OCI-LY1 (cell line): ENCODE measurements at regions not wholly inside any gene's neighbourhood (a gene's known extent, or its start where the extent isn't known, plus 50 kb on each side); places are given as distances from the start of the nearest gene placed in this dataset.

Source experiments
- H2AFZ ChIP-seq: fragments of 200-600 bp; sonication (generic), shearing (Covaris generic); 2 replicates; pipeline ENCODE4 v1.6.0; 2014; ENCODE audit warnings: antibody characterized with exemption, mild to moderate bottlenecking, low read length
- H3F3A ChIP-seq: fragments of 200-600 bp; sonication (generic), shearing (Covaris generic); 2 replicates; pipeline ENCODE4 v1.6.0; 2014; ENCODE audit warnings: mild to moderate bottlenecking, antibody characterized with exemption, low read length, moderate library complexity; ENCODE audit not compliant: insufficient read depth
- H3K27ac ChIP-seq: fragments of 200-600 bp; sonication (generic); 2 replicates; pipeline ENCODE4 v1.5.1; 2014; ENCODE audit warnings: low read length, mixed run types, mild to moderate bottlenecking, low read depth; ENCODE audit not compliant: poor library complexity, severe bottlenecking
- H3K27me3 ChIP-seq: fragments of 200-600 bp; sonication (generic); 2 replicates; pipeline ENCODE4 v1.6.0; 2014; ENCODE audit warnings: antibody characterized with exemption, mild to moderate bottlenecking, low read length, moderate library complexity; ENCODE audit not compliant: insufficient read depth
- H3K36me3 ChIP-seq: fragments of 200-600 bp; sonication (generic); 2 replicates; pipeline ENCODE4 v1.6.1; 2014; ENCODE audit warnings: mild to moderate bottlenecking, antibody characterized with exemption, low read length, moderate library complexity, mixed read lengths; ENCODE audit not compliant: insufficient read depth
- H3K4me1 ChIP-seq: fragments of 200-600 bp; sonication (generic); 2 replicates; pipeline ENCODE4 v1.5.1; 2014; ENCODE audit warnings: mild to moderate bottlenecking, low read length, moderate library complexity; ENCODE audit not compliant: insufficient read depth, severe bottlenecking
- H3K4me2 ChIP-seq: fragments of 200-600 bp; sonication (generic), shearing (Covaris generic); 2 replicates; pipeline ENCODE4 v1.6.1; 2014; ENCODE audit warnings: low read length
- H3K4me3 ChIP-seq: fragments of 200-600 bp; sonication (generic); 2 replicates; pipeline ENCODE4 v1.5.1; 2014; ENCODE audit warnings: low read length, low read depth, mild to moderate bottlenecking, mixed read lengths; ENCODE audit not compliant: poor library complexity, severe bottlenecking
- H3K79me2 ChIP-seq: fragments of 200-600 bp; shearing (Covaris generic); 2 replicates; pipeline ENCODE4 v1.6.1; 2016; ENCODE audit warnings: mixed run types, low read length, mixed read lengths; ENCODE audit not compliant: insufficient read depth
- H3K9ac ChIP-seq: fragments of 200-600 bp; sonication (generic), shearing (Covaris generic); 2 replicates; pipeline ENCODE4 v1.6.1; 2014; ENCODE audit warnings: mild to moderate bottlenecking, low read length, mixed read lengths
- H3K9me2 ChIP-seq: fragments of 200-600 bp; sonication (generic), shearing (Covaris generic); 2 replicates; pipeline ENCODE4 v1.6.1; 2014; ENCODE audit warnings: low read depth, mild to moderate bottlenecking, low read length, mixed read lengths
- H3K9me3 ChIP-seq: fragments of 200-600 bp; shearing (Covaris generic); 2 replicates; pipeline ENCODE4 v1.6.1; 2014; ENCODE audit warnings: low read length, mixed read lengths
- H4K20me1 ChIP-seq: fragments of 200-600 bp; sonication (generic), shearing (Covaris generic); 2 replicates; pipeline ENCODE4 v1.6.0; 2016; ENCODE audit warnings: mild to moderate bottlenecking, low read length; ENCODE audit not compliant: insufficient read depth
- EZH2 ChIP-seq: fragments of 200-600 bp; sonication (generic), shearing (Covaris generic); IDR thresholded peaks from 2 replicates; pipeline ENCODE4 v1.8.0; 2017; ENCODE audit warnings: borderline replicate concordance, mixed run types, mild to moderate bottlenecking, antibody characterized with exemption, low read length, moderate library complexity, mixed read lengths
- TF ChIP-seq, protein P1 (sequence below): fragments of 200-600 bp; sonication (generic), shearing (Covaris generic); IDR thresholded peaks from 2 replicates; pipeline ENCODE4 v1.5.1; 2017; ENCODE audit warnings: mild to moderate bottlenecking, antibody characterized with exemption, low read length, moderate library complexity, mixed read lengths

DNA sequence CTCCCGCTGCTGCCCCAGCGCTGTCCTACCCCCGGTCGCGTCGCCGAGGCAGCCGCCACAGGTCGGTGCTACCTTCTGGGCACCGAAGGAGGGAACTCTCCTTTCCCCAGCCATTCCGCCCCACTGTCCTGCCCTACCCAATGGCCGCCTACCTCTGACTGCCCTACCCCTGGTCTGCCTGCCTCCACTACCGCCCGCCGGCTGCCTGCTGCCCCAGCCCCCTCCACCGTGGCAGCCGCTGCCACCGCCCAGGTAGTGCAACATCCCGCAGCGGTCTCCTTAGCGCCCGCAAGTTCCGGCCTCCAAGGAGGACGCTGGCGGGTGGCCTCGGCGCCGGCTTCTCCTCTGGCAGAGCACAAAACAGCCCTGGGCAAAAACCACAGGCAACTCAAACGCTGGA is 1303.1 kb downstream of the UQCRFS1 start:
- no peak overlapping the region for H3K4me3 ChIP-seq
- no peak overlapping the region for H3K4me2 ChIP-seq
- H3K4me1 ChIP-seq = no peaks in the 10 kb centered on the region
- no peaks in the 10 kb centered on the region for H3K9me2 ChIP-seq
- TF ChIP-seq, protein P1, sequence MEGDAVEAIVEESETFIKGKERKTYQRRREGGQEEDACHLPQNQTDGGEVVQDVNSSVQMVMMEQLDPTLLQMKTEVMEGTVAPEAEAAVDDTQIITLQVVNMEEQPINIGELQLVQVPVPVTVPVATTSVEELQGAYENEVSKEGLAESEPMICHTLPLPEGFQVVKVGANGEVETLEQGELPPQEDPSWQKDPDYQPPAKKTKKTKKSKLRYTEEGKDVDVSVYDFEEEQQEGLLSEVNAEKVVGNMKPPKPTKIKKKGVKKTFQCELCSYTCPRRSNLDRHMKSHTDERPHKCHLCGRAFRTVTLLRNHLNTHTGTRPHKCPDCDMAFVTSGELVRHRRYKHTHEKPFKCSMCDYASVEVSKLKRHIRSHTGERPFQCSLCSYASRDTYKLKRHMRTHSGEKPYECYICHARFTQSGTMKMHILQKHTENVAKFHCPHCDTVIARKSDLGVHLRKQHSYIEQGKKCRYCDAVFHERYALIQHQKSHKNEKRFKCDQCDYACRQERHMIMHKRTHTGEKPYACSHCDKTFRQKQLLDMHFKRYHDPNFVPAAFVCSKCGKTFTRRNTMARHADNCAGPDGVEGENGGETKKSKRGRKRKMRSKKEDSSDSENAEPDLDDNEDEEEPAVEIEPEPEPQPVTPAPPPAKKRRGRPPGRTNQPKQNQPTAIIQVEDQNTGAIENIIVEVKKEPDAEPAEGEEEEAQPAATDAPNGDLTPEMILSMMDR = no peak
- no peak for TF ChIP-seq EZH2
- no peaks in the 10 kb centered on the region for H3K9me3 ChIP-seq
- no peaks in the 10 kb centered on the region for H3K27me3 ChIP-seq
- H4K20me1 ChIP-seq = no peaks in the 10 kb centered on the region
- no peaks in the 10 kb centered on the region for H3K79me2 ChIP-seq
- no peaks in the 10 kb centered on the region for H3F3A ChIP-seq
- no peak overlapping the region for H2AFZ ChIP-seq
- H3K9ac ChIP-seq = no peak overlapping the region
- H3K36me3 ChIP-seq = no peaks in the 10 kb centered on the region
- no peak overlapping the region for H3K27ac ChIP-seq

DNA sequence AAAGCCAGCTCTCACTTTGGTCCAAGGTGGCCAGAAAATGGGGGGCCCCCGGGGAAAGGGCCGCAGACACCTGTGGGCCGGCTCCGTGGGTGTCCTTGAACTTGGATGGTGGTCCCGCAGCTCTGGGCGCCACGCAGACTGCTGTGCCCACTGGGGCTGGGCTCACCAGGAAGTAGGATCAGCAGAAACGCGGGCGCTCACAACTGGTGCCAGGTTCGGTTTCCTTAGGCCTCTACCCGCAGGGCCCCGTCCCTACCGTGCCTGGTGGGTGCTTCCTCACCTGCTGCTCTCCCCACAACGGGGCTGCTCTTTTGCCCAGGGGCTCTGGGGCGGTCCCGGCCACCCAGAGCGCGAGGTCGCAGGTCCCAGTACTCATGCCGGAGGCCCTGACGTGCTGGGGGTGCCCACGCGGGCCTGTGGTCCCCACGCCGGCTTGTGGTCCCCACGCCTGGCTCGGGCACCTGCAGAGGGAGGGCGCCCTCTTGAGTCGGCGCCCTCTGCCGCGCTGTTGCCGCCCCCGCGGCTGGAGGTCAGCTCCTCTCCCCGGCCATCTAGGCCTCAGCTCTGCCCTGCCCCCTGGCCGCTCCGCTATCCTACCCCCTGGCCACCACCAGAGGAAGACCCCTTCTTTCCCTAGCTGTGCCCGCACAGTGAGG is 1303.6 kb downstream of the UQCRFS1 start:
- no peaks in the 10 kb centered on the region for H3K79me2 ChIP-seq
- no peaks in the 10 kb centered on the region for H3K9me3 ChIP-seq

DNA sequence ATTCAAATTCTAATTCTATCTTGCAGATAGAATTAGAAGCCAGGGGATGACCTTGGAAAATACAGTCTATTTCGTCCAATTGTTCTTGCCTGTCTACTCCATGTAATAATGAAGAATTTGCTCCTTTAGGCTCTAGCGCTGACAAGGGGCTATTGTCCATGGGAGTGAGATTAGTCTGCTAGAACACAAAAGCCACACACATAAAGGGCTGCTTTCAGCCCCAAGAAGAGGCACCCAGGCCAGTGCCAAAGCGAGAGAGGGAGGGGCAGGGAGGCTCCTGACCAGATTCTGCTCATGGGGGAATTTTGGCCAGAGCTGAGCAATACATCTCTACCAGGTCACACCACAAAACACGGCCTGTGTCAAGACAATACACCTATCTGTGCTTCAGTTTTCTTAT is 1306.9 kb downstream of the UQCRFS1 start:
- H3K36me3 ChIP-seq = no peaks in the 10 kb centered on the region
- no peak overlapping the region for H3K27ac ChIP-seq

More for the DNA sequence above, 1303.6 kb downstream of the UQCRFS1 start:
- no peaks in the 10 kb centered on the region for H3K9me2 ChIP-seq
- H3K36me3 ChIP-seq = no peaks in the 10 kb centered on the region
- H3K4me3 ChIP-seq = no peak overlapping the region
- no peak for TF ChIP-seq EZH2
- TF ChIP-seq, protein P1 = no peak
- no peaks in the 10 kb centered on the region for H3K4me1 ChIP-seq
- no peak overlapping the region for H3K4me2 ChIP-seq
- H4K20me1 ChIP-seq = no peaks in the 10 kb centered on the region
- no peak overlapping the region for H2AFZ ChIP-seq
- no peak overlapping the region for H3K27ac ChIP-seq
- H3F3A ChIP-seq = no peaks in the 10 kb centered on the region
- H3K27me3 ChIP-seq = no peaks in the 10 kb centered on the region
- no peak overlapping the region for H3K9ac ChIP-seq

More for the DNA sequence above, 1306.9 kb downstream of the UQCRFS1 start:
- no peak overlapping the region for H3K9ac ChIP-seq
- no peaks in the 10 kb centered on the region for H3K79me2 ChIP-seq
- H4K20me1 ChIP-seq = no peaks in the 10 kb centered on the region
- H3K4me3 ChIP-seq = no peak overlapping the region
- H3K9me2 ChIP-seq = no peaks in the 10 kb centered on the region
- H3K27me3 ChIP-seq = no peaks in the 10 kb centered on the region
- H3K9me3 ChIP-seq = no peaks in the 10 kb centered on the region
- H3K4me2 ChIP-seq = no peak overlapping the region
- no peak overlapping the region for H2AFZ ChIP-seq
- H3K4me1 ChIP-seq = no peaks in the 10 kb centered on the region
- no peaks in the 10 kb centered on the region for H3F3A ChIP-seq
- TF ChIP-seq EZH2 = no peak
- TF ChIP-seq, protein P1 = no peak
